SJSA1 (cell line): ENCODE measurements at regions not wholly inside any gene's neighbourhood (a gene's known extent, or its start where the extent isn't known, plus 50 kb on each side); places are given as distances from the start of the nearest gene placed in this dataset.

Experiments
- DNase-seq, 2 experiments: peaks; one replicate each; pipeline ENCODE4 v3.0.0-alpha.2; 2015 to 2020; ENCODE audit warnings: low spot score in 2 of 2, low read depth in 1 of 2
- H3K27ac ChIP-seq: fragments of 250-450 bp; sonication (Bioruptor Pico); 2 replicates; pipeline ENCODE4 v1.5.1; 2020; ENCODE audit warnings: mild to moderate bottlenecking, moderate library complexity
- H3K27me3 ChIP-seq: fragments of 250-450 bp; sonication (Bioruptor Pico); replicated peaks from 2 replicates; pipeline ENCODE4 v1.5.1; 2020; ENCODE audit warnings: mild to moderate bottlenecking, moderate library complexity
- H3K36me3 ChIP-seq: fragments of 250-450 bp; sonication (Bioruptor Pico); 2 replicates; pipeline ENCODE4 v1.5.1; 2020; ENCODE audit warnings: mild to moderate bottlenecking
- H3K4me1 ChIP-seq: fragments of 250-450 bp; sonication (Bioruptor Pico); replicated peaks from 2 replicates; pipeline ENCODE4 v1.6.1; 2021; ENCODE audit warnings: mild to moderate bottlenecking
- H3K4me3 ChIP-seq: fragments of 250-450 bp; sonication (Bioruptor Pico); 2 replicates; pipeline ENCODE4 v1.5.1; 2020; ENCODE audit warnings: mild to moderate bottlenecking
- H3K9me3 ChIP-seq: fragments of 250-450 bp; sonication (Bioruptor Pico); replicated peaks from 2 replicates; pipeline ENCODE4 v1.5.1; 2020; ENCODE audit warnings: mild to moderate bottlenecking

DNA sequence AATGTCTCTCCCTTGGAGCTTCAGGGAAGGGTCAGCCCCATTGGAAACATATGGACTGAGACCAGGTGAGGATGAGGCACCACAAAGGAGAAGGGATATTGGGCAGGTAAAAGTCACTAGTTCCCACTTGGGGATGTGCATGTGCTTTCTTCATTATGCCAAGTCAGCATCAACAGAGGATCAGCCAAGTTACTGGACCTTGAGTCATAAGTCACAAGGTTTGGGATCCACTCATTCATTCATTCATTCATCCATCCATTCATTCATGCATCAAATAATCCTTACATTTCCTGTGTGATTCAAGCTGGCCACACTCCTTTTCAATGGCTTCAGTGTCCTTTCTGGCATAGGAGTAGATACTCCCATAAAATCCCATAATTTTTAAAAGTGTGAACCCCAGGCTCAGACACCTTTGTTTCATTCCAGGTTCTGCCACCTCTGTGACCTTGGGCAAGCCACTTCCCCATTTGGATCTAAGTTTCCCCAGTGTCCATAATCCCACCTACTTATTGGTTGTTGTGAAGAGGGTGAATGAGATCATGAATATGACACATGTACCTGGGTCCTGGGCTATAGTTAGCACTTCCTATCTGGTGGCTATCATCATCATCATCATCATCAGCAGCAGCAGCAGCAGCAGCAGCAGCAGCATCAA lies 162.1 kb upstream of the LHX5 start:
- Histone ChIP-seq H3K4me1 (no peaks in the 10 kb centered on the region), H3K27me3 (peaks cover 11% of the 10 kb centered on the region), H3K4me3 (no peak overlapping the region), H3K9me3 (no peaks in the 10 kb centered on the region; the same call in 1 of the 2 replicates), H3K36me3 (no peaks in the 10 kb centered on the region), H3K27ac (no peak overlapping the region)
- DNase-seq = no peak

DNA sequence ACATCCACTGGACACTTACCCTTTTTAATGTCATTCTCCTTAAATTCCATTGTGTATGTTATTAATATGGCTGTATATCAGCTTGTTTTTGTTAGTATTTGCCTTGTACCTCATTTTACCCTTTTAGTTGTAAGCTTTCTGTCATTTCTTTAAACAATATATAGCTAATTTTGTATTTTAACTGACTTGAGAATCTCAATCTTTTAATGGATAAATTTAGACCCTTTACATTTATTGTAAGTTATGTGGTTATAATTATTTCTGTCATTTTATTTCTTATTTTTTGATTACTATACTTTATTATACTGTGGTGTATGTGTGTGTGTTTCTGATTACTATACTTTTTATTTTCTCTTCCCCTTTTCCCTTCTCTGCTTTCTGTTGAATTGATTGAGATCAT lies 159.0 kb upstream of the LHX5 start:
- H3K36me3 ChIP-seq = no peaks in the 10 kb centered on the region
- no peaks in the 10 kb centered on the region for H3K27me3 ChIP-seq
- H3K4me1 ChIP-seq = no peaks in the 10 kb centered on the region
- no peak overlapping the region for H3K27ac ChIP-seq
- no peak for DNase-seq
- no peak overlapping the region for H3K4me3 ChIP-seq
- H3K9me3 ChIP-seq = no peaks in the 10 kb centered on the region; the same call in 1 of the 2 replicates

DNA sequence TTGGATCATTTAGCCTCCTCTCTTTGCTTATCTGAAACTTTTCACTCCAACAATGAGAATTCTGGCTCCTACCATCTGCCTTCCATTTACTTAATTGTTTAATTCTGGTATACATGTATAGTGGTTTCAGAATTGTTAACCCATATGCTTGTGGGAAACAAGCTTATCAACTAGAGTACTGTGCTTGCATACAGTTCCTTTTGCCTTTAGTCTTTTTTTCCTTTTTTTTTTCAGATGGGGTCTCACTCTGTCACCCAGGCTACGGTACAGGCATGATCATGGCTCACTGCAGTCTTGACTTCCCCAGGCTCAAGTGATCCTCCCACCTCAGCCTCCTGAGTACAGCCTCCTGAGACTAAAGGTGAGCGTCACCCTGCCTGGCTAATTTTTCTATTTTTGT lies 153.8 kb upstream of the LHX5 start:
- Histone ChIP-seq H3K4me3 (no peak overlapping the region), H3K9me3 (no peaks in the 10 kb centered on the region; the same call in 1 of the 2 replicates), H3K36me3 (no peaks in the 10 kb centered on the region), H3K4me1 (no peaks in the 10 kb centered on the region), H3K27me3 (no peaks in the 10 kb centered on the region; the same call in 1 of the 2 replicates), H3K27ac (no peak overlapping the region)
- DNase-seq = no peak

DNA sequence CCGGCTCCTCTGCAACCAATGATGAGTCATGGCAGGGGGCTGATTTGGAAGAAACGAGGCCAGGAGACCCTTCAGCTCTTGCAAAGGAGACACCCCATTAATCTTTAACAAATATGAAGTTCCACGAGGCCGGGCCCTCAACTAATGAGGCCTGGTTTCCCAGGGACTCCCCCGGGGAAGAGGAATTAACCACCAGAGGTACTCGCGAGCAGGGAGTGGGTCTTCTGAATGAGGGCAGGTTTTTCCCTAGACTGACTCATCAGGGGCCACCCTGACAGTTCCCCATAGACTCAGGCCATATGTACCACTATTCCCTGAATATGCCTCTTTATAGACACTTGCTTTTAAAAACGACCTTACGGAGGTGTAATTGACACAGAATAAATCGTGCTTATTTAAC lies 150.7 kb upstream of the LHX5 start:
- no peaks in the 10 kb centered on the region for H3K36me3 ChIP-seq
- DNase-seq = no peak
- H3K4me1 ChIP-seq = no peaks in the 10 kb centered on the region
- no peak overlapping the region for H3K27ac ChIP-seq
- no peak overlapping the region for H3K4me3 ChIP-seq
- H3K9me3 ChIP-seq = no peaks in the 10 kb centered on the region
- H3K27me3 ChIP-seq = peaks cover 7% of the 10 kb centered on the region; the same call in 1 of the 2 replicates

DNA sequence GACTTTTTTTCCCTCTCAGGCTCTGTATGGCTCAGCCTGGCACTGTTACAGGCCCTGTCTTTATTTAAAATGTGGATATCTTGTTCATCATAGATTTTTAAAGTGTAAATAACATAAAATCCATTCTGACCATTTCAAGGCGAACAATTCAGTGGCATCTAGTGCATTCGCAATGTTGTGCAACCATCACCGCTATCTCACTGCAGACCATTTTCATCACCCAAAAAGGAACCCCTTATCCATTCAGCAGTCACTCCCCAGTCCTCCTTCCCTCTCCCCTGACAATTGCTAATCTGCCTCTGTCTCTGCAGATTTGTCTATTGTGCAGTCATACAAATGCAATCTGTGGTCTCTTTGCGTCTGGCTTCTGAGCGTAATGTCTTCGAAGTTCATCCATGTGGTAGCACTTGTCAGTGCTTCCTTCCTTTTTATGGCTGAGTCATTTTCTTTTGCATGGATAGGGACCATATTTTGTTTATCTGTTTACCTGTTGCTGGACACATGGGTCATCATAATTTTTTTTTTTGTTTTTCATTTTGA lies 148.8 kb upstream of the LHX5 start:
- Histone ChIP-seq H3K27ac (no peak overlapping the region), H3K27me3 (peaks cover 7% of the 10 kb centered on the region; the same call in 1 of the 2 replicates), H3K36me3 (no peaks in the 10 kb centered on the region), H3K4me3 (no peak overlapping the region), H3K9me3 (no peaks in the 10 kb centered on the region), H3K4me1 (no peaks in the 10 kb centered on the region)
- no peak for DNase-seq

DNA sequence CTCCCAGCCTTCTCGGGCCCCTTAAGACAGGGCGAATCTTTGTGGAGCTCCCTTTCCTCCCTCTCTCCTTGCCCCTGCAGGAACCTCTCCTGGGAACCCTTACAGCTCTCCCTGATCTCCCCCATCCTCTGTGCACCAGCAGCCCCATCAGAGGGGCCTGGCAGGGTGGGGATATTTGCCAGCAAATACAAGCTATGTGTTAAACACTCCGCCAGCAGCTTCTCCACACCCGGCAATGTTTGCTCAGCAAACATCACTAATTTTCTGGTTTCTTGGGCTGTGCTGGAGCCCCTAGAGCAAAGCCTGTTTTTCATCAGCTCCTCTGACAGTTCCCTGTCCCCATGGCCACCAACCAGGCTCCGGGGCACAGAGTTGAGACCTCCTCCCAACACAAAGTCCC lies 147.5 kb upstream of the LHX5 start:
- H3K9me3 ChIP-seq = no peaks in the 10 kb centered on the region
- H3K36me3 ChIP-seq = no peaks in the 10 kb centered on the region
- no peaks in the 10 kb centered on the region for H3K4me1 ChIP-seq
- DNase-seq = no peak
- H3K27ac ChIP-seq = no peak overlapping the region
- no peak overlapping the region for H3K4me3 ChIP-seq
- H3K27me3 ChIP-seq = peaks cover 7% of the 10 kb centered on the region; the same call in 1 of the 2 replicates

DNA sequence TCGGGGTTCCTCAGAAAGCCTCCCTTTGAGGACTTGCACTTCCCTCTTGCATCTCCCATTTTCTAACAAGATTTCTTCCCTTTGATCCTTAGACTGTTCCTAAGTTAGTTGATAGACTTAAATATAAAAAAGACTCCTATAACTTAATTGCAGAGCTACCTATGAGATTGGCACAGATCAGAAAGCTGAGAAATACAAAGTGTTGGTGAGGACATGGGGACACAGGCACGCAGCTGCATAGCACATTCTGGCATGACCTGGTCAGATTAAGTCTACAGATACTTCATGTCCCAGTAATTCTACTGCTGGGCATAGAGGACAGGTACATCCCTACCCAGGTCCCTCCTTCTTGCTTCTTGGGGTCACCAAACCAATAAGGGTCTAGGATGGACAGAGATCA lies 141.7 kb upstream of the LHX5 start:
- peaks cover 35% of the 10 kb centered on the region for H3K27me3 ChIP-seq
- no peaks in the 10 kb centered on the region for H3K36me3 ChIP-seq
- no peak for DNase-seq
- no peak overlapping the region for H3K27ac ChIP-seq
- H3K4me3 ChIP-seq = no peak overlapping the region
- no peaks in the 10 kb centered on the region for H3K4me1 ChIP-seq
- H3K9me3 ChIP-seq = no peaks in the 10 kb centered on the region

DNA sequence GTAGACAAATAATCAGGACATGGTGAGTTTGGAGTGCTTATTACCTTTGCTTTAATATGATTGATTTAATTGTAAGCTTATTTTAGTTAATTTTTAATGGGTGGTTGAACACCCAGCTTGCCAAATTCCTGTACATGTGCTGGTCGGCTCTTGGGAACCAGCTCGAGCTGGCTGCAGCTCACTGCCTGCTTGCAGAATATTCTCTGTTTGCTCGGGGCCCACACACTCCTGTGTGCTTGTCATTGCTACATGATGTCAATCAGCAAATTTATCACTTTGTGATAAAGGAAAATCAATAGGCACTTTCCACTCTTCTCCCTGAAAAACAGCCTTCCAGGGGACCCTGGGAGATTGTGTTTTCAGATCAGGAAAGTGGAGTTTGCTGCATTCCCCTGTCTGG lies 141.1 kb upstream of the LHX5 start:
- Histone ChIP-seq H3K4me1 (no peaks in the 10 kb centered on the region), H3K4me3 (no peak overlapping the region), H3K27me3 (peaks cover 34% of the 10 kb centered on the region), H3K36me3 (no peaks in the 10 kb centered on the region), H3K27ac (no peak overlapping the region), H3K9me3 (no peaks in the 10 kb centered on the region)
- no peak for DNase-seq

DNA sequence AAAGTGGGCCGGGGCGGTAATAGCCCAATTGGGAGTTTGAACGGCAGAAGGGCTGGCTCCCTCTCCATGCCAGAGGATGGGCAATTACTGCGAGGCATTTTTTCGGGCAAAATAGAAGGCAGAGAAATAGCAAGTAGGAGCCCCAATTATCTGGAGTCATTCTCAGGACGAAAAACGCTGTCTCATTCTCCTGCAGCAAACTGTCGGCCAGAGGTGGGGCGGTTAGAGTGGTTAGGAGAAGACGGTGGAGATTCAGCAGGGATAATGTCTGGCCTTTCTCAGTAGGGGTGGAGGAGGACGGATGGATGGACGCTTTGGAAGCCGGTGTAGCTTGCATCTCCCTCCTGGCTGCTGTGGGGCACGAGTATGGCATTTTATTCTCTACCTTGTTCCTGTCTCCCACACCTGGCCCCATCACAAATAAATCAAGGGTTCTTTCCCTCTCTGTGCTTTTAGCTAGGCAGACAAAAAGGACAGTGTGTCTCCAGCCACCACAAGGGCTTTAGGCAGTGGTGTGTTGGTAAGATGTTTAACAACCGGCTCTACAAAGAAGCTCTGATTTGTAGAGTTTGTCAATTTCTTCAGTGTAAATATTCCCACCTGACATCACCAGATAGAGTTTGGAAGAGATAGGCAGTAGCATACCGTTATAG lies 140.5 kb upstream of the LHX5 start:
- peaks cover 34% of the 10 kb centered on the region for H3K27me3 ChIP-seq

DNA sequence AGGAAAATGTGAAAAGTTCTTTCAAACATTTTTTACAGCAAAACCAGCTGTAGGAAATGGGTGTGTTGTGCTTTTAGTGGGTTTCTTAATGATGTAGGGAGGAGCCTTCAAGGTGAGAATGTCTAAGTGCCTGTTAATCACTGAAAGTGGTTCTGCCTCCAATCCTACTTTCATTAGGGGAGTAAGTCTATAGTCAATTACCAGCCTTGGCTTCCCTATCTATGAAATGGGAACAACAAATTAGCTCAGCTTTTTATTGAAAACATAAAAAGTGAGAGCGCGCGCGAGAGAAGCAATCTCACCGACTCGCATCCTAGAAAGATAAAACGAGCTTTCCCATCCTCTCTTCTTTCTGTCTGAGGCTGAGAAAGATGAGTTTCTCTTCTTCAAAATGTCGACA lies 140.0 kb upstream of the LHX5 start:
- no peaks in the 10 kb centered on the region for H3K36me3 ChIP-seq
- no peak for DNase-seq
- H3K4me1 ChIP-seq = no peaks in the 10 kb centered on the region

More for the DNA sequence above, 140.5 kb upstream of the LHX5 start:
- DNase-seq = no peak
- no peaks in the 10 kb centered on the region for H3K9me3 ChIP-seq
- no peaks in the 10 kb centered on the region for H3K4me1 ChIP-seq
- no peaks in the 10 kb centered on the region for H3K36me3 ChIP-seq
- H3K4me3 ChIP-seq = no peak overlapping the region
- no peak overlapping the region for H3K27ac ChIP-seq

DNA sequence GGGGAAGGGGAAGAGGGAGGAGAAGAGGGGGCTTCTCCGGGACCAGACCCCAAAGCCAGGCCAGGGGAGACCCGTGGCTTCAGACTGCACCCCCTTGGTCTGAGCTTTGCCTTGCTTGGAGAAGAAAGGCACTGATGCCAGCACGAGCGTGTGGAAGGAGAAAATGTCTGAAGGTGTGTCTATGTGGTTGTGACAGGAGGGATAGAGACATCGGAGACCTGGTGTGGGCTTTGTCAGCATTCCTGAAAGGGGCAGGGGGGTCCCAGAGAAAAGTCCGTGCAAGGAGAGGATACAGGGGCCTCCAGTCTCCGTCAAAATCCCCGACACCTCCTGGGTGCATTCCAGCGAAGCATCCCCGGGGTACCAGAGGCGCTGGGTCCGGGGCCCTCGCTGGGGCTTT lies 139.0 kb upstream of the LHX5 start:
- Histone ChIP-seq H3K36me3 (no peaks in the 10 kb centered on the region), H3K27ac (no peak overlapping the region), H3K4me3 (no peak overlapping the region), H3K27me3 (peaks cover 34% of the 10 kb centered on the region), H3K4me1 (no peaks in the 10 kb centered on the region), H3K9me3 (no peaks in the 10 kb centered on the region)
- DNase-seq = no peak

More for the DNA sequence above, 140.0 kb upstream of the LHX5 start:
- H3K27me3 ChIP-seq = peaks cover 34% of the 10 kb centered on the region
- no peaks in the 10 kb centered on the region for H3K9me3 ChIP-seq
- H3K4me3 ChIP-seq = no peak overlapping the region
- H3K27ac ChIP-seq = no peak overlapping the region

DNA sequence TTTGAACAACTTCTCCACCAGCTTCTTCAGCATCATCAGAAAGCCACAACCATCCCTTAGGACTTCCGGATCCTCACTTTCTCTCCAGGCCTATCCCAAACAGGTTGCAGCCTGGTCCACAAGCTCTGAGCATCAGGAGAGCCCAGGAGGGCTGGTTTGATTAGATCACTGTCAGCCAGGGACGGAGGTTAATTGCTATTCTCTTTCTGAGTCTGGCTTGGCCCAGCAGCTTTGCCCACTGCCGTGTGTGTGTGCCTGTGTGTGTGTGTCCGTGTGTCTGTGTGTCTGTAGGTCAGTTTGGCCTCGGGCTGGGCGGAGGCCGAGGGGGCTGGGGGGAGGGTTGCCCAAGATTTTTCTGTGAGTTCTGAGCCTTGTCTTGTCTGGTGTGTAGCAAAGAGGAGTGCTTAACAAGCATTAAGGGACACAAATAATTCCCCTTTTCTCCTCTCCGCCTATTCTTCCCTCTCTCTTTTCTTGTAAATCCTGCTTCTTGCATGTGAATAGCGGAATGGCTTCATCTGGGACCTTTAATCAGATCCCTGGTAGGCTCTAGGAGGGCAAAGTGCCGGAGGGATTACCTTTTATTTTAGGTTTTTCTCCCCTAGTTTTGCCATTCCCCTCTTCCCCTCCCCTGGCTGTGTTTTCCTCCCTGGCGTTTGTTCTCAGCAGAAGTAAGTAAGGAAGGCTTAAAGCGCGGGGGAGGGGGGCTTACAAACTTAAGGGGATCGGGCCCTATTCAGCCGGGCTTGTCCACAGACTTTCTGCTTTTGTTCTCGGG lies 138.2 kb upstream of the LHX5 start:
- Histone ChIP-seq H3K27me3 (peaks cover 34% of the 10 kb centered on the region), H3K4me3 (no peak overlapping the region), H3K9me3 (no peaks in the 10 kb centered on the region), H3K27ac (no peak overlapping the region), H3K4me1 (no peaks in the 10 kb centered on the region), H3K36me3 (no peaks in the 10 kb centered on the region)
- DNase-seq = no peak

DNA sequence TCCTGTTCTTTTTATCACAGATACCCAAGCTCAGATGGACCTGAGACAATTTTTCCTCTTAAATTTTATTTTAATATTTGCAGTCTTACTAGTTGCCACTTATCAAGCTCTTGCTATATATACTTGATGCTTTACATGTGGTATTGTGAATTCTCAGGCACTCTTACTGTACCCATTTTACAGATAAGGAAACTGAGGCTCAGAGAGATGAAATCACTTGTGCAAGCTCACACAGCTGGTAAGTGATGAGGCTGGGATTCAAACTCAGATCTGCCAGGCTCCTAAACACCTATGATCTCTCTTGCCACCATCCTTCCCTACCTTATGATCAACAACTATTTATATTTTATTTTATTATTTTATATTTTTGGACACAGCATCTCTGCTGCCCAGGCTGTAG lies 133.0 kb upstream of the LHX5 start:
- DNase-seq = no peak
- Histone ChIP-seq H3K4me1 (no peaks in the 10 kb centered on the region), H3K27ac (no peak overlapping the region), H3K4me3 (no peak overlapping the region), H3K9me3 (no peaks in the 10 kb centered on the region), H3K36me3 (no peaks in the 10 kb centered on the region), H3K27me3 (peaks cover 7% of the 10 kb centered on the region; the same call in 1 of the 2 replicates)
